Stimulated activated naive B cell treated with anti-CD40 and anti-IgM and Interleukin-4, amounts not matched to agents 10 μg/mL and 1 μg/mL and 100 μg/mL, for 72 hours (primary cell): ENCODE measurements at regions not wholly inside any gene's neighbourhood (a gene's known extent, or its start where the extent isn't known, plus 50 kb on each side); places are given as distances from the start of the nearest gene placed in this dataset.
"Not testable (repeated sequence)": the region's sequence is repeated elsewhere in the genome, so short reads cannot be mapped to it uniquely, and the experiment has no call there.

Experiments used
- ATAC-seq, 2 donors: fragments of 150-1000 bp; cut with Tn5 transposase; replicated peaks; 2 replicates each; pipeline ENCODE4 v1.10.0; 2021; ENCODE audit warnings: moderate library complexity in 1 of 2
- DNase-seq: peaks from one replicate; pipeline ENCODE4 v3.0.0; 2021
- H3K27ac Mint-ChIP-seq: one replicate; pipeline ENCODE4 v1.8.0; 2022; ENCODE audit warnings: mild to moderate bottlenecking, mixed read lengths
- H3K27me3 Mint-ChIP-seq, 2 donors: one replicate each; pipeline ENCODE4 v1.8.0; 2022; ENCODE audit warnings: mixed read lengths in 2 of 2
- H3K36me3 Mint-ChIP-seq, 2 donors: one replicate each; pipeline ENCODE4 v1.8.0; 2022; ENCODE audit warnings: mixed read lengths in 2 of 2, mild to moderate bottlenecking in 1 of 2
- H3K4me1 Mint-ChIP-seq, 2 donors: one replicate each; pipeline ENCODE4 v1.8.0; 2022; ENCODE audit warnings: mixed read lengths in 2 of 2, mild to moderate bottlenecking in 1 of 2
- H3K4me3 Mint-ChIP-seq, 2 donors: one replicate each; pipeline ENCODE4 v1.8.0; 2022; ENCODE audit warnings: mild to moderate bottlenecking in 2 of 2, mixed read lengths in 2 of 2, moderate library complexity in 1 of 2
- H3K9me3 Mint-ChIP-seq, 2 donors: one replicate each; pipeline ENCODE4 v1.8.0; 2022; ENCODE audit warnings: mixed read lengths in 2 of 2, mild to moderate bottlenecking in 1 of 2

DNA sequence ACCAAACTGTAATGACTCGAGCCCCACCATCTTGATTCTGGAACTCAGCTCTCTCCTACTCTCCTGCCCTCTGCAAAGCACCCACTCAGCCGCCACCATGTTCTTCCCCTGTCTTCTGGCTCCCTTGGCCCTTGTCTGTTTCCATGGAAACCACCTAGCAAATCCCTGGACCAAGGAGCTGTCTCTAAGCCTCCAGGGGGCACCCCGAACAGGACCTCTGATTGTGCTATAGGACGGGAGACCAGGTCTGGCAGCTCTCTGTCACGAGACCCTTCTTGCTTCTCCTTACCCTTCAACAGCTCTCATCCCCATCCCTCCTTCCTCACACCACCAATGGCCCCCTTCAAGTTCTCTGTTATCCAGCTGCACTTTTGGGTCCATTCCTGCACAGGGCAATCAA is 277.7 kb upstream of the ZNF507 start:
- Mint-ChIP-seq H3K27ac (no peak overlapping the region), H3K4me1 (no peaks in the 10 kb centered on the region), H3K36me3 (no peaks in the 10 kb centered on the region), H3K9me3 (peaks cover 0 to 2% of the 10 kb centered on the region in 2 donors), H3K4me3 (no peak overlapping the region), H3K27me3 (no peaks in the 10 kb centered on the region)
- no peak for ATAC-seq
- DNase-seq: no peak

DNA sequence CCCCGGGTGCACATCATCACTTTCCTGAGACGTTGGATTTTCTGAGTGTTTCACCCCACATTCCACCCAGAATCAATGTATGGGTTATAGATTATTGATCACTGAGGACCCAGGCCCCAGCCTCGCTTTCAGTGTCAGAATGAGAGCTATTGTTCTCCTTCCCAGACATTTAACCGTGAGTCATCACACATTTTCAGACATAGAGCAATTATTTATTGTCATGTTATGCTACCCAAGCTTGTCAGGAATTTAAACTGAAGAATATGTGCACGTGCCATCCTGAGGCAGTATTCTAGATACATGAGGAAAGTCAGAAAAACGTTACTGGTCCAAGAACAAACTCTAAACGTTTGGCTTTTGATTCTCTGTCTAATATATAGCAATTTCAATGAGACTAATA is 276.6 kb upstream of the ZNF507 start:
- Mint-ChIP-seq H3K27me3 (no peaks in the 10 kb centered on the region), H3K27ac (no peak overlapping the region), H3K36me3 (no peaks in the 10 kb centered on the region), H3K4me3 (no peak overlapping the region), H3K9me3 (peaks cover 0 to 2% of the 10 kb centered on the region in 2 donors), H3K4me1 (no peaks in the 10 kb centered on the region)
- ATAC-seq (no peak), DNase-seq (no peak)

DNA sequence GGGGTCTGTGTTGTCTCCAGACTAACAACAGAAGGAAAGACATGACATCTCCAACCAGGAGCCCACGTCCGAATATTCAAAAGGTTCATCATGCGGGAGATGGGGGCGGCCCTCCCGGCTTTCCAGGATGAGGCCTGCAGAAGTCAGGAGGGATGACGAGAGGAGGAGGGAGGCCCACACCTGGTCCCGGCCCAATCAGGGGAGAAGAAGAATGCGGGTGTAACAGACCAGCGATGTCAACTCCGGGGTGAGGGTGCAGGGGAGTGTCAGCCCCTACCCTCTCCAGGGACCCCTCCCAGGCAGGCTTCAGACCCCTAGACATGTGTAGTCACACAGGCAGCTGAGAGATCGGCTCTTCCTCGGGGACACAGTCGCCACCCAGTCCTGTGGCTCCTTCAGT is 275.3 kb upstream of the ZNF507 start:
- Mint-ChIP-seq H3K27me3 (no peaks in the 10 kb centered on the region), H3K4me3 (no peak overlapping the region), H3K9me3 (no peaks in the 10 kb centered on the region), H3K36me3 (no peaks in the 10 kb centered on the region), H3K4me1 (no peaks in the 10 kb centered on the region), H3K27ac (no peak overlapping the region)
- no peak for DNase-seq
- ATAC-seq: no peak

DNA sequence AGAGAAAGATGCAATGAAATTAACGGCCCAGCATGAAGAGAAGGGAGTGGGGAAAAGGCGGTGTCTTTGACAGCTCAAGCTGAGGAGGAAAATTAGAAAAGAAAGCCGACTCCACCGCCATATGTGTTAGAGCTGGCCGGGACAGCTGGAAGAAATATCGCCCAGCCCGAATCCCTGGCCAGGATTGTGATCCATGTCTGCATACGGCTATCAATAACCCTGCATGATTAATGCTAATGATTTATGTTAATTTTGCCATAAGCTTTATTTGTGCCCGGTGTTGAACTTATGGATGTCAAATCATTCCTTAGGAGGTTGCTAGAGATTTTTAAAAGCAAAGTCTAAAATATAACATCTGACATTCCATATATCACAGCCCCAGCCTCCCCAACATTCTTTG is 263.4 kb upstream of the ZNF507 start:
- Mint-ChIP-seq H3K4me3 (no peak overlapping the region), H3K4me1 (no peaks in the 10 kb centered on the region), H3K27me3 (no peaks in the 10 kb centered on the region), H3K9me3 (peaks cover 3 to 6% of the 10 kb centered on the region in 2 donors), H3K27ac (no peak overlapping the region), H3K36me3 (no peaks in the 10 kb centered on the region)
- DNase-seq (no peak), ATAC-seq (no peak)

DNA sequence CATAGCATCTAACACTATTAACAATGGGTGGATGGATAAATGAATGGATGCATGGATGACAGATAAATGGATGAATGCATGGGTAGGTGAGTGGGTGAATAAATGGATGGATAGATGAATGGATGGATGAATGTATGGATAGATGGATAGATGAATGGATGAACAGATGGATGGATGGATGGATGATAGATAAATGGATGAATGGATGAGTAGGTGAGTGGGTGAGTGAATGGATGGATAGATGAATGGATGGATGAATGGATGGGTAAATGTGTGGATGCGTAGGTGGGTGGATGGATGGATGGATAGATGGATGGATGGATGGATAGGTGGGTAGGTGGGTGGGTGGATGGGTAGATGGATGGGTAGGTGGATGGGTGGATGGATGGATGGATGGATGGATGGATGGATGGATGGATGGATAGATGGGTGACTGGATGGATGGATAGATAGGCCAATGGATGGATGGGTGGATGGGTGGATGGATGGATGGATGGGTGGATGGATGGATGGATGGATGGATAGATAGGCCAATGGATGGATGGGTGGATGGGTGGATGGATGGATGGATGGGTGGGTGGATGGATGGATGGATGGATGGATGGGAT is 260.6 kb upstream of the ZNF507 start:
- not testable (repeated sequence) for ATAC-seq

DNA sequence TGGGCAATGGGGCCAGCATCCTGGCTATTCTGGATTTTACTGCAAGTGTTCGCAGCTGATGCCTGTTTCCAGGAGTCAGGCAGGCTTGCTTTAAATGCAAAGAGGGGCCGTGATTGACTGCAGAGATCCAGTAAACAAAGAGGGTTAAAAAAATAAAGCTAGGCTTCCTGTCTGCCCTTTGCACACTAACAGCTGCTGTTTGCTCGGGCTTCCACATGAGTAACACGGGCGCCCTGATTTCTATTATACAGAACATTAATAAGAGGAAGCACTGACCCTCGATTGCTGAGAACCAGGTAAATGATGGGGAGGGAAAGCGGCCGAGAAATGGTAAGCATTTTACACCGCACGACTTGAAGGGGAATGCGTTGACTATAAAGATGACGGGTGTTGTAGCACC is 254.2 kb upstream of the ZNF507 start:
- H3K36me3 Mint-ChIP-seq: no peaks in the 10 kb centered on the region
- H3K9me3 Mint-ChIP-seq: peaks cover 4 to 6% of the 10 kb centered on the region in 2 donors
- H3K4me1 Mint-ChIP-seq: no peaks in the 10 kb centered on the region
- no peak overlapping the region for H3K27ac Mint-ChIP-seq
- no peak for DNase-seq
- no peaks in the 10 kb centered on the region for H3K27me3 Mint-ChIP-seq
- no peak for ATAC-seq
- no peak overlapping the region for H3K4me3 Mint-ChIP-seq

More for the DNA sequence above, 260.6 kb upstream of the ZNF507 start:
- not testable (repeated sequence) for H3K4me1 Mint-ChIP-seq, H3K9me3 Mint-ChIP-seq, DNase-seq, H3K27ac Mint-ChIP-seq, H3K36me3 Mint-ChIP-seq, H3K4me3 Mint-ChIP-seq, H3K27me3 Mint-ChIP-seq

DNA sequence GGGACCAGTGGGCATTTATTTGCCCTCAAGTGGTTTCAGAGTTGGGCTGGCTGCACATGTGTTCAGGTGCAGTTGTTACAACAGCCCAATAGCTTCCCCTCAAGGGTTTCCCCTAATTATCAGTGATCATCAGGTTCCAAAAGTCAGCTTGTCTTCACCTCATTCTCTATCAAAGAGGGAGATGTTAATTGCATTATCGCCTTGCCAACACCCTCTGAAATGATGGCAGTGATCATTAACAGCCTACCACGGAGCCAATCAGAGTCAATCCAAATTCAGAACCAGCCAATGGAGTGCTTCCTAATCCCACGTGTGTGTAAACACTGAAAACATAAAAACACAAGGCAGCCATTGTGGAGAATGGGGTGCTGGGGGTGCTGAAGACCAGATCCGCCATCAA is 248.4 kb upstream of the ZNF507 start:
- H3K9me3 Mint-ChIP-seq: peaks cover 10 to 14% of the 10 kb centered on the region in 2 donors
- no peak overlapping the region for H3K27ac Mint-ChIP-seq
- DNase-seq (no peak), ATAC-seq (no peak)
- H3K27me3 Mint-ChIP-seq: no peaks in the 10 kb centered on the region
- H3K4me3 Mint-ChIP-seq: no peak overlapping the region
- H3K4me1 Mint-ChIP-seq: no peaks in the 10 kb centered on the region
- H3K36me3 Mint-ChIP-seq: no peaks in the 10 kb centered on the region

DNA sequence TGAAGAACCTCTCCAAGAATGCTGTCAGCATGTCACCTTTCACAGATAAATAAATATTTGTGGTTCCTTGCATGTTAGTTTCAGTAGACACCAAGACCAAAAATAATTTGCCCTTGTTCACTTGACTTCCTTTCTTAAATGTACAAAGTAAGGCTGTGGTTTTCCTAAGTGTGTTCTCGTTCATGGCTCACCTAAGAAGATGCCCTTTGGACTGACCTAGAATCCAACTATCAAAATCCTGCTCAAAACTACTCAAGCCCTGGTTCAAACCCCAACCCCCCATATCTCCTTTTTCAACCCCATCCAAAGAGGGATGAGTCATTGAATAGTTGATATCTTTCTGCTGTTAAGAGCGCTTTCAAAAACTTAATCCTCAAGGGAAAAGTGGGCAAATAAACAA is 247.8 kb upstream of the ZNF507 start:
- no peak overlapping the region for H3K27ac Mint-ChIP-seq
- peaks cover 10 to 14% of the 10 kb centered on the region in 2 donors for H3K9me3 Mint-ChIP-seq
- H3K4me1 Mint-ChIP-seq: no peaks in the 10 kb centered on the region
- no peaks in the 10 kb centered on the region for H3K36me3 Mint-ChIP-seq
- ATAC-seq: no peak
- no peak for DNase-seq
- no peak overlapping the region for H3K4me3 Mint-ChIP-seq
- H3K27me3 Mint-ChIP-seq: peaks cover 0 to 1% of the 10 kb centered on the region in 2 donors

DNA sequence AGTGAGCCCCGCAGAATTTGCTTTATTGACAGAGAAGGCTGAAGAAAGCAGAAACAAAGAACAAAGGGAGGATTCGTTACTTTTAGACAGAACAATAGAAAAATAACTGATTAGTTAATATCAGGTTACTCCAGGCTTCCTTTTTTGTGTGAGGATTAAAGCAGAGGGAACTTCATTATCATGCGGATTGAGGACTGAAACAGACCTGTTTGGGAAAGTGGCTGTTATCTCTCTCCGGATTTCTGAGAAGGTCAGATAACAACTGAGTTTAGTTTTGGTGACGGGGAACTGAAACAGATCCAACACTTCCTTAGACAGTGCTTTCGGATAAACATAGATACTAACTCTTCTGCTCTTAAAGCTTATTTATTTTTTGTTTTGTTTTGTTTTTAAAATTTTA is 246.4 kb upstream of the ZNF507 start:
- Mint-ChIP-seq H3K9me3 (peaks cover 9 to 10% of the 10 kb centered on the region in 2 donors), H3K27me3 (peaks cover 4 to 10% of the 10 kb centered on the region in 2 donors), H3K36me3 (no peaks in the 10 kb centered on the region), H3K27ac (no peak overlapping the region), H3K4me3 (no peak overlapping the region), H3K4me1 (no peaks in the 10 kb centered on the region)
- no peak for ATAC-seq
- DNase-seq: no peak

DNA sequence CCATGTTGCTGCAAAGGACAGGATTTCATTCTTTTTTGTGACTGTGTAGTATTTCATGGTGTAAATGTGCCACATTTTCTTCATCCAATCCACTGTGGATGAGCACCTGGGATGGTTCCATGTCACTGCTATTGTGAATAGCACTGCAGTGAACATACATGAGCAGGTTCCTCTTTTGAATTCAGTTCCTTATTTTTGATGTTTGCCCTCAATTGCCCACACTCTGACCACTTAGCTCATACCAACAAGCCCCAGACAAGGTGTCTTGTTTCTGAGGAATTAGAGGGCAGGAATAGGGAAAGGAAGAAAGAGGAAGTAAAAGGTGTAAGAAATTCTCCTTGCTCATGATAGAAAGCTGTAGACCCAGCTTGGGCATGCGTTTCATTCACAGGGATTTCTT is 244.2 kb upstream of the ZNF507 start:
- ATAC-seq: no peak
- H3K4me3 Mint-ChIP-seq: no peak overlapping the region
- no peaks in the 10 kb centered on the region for H3K36me3 Mint-ChIP-seq
- peaks cover 9% of the 10 kb centered on the region in 2 donors for H3K9me3 Mint-ChIP-seq
- H3K27ac Mint-ChIP-seq: no peak overlapping the region
- peaks cover 12 to 29% of the 10 kb centered on the region in 2 donors for H3K27me3 Mint-ChIP-seq
- DNase-seq: no peak
- no peaks in the 10 kb centered on the region for H3K4me1 Mint-ChIP-seq

DNA sequence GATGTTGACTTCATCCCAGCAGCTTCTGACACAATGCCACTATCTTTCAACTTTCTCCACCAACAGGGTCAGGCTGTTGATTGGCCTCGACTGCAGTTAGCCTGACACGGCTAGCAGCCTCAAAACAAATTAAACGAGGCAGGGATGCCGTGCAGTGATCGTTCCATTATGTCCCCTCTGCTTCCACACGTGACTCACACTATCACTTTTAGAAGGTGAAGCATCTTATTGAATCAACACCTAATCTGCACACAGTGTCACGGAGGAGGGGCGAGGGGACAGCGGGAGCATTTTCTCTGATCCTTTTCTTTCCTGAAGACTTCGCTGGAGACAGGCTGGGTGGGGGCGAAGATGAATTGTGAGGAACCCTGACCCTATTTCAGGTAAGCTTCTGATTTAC is 241.9 kb upstream of the ZNF507 start:
- peaks cover 0 to 3% of the 10 kb centered on the region in 2 donors for H3K36me3 Mint-ChIP-seq
- H3K27me3 Mint-ChIP-seq: peaks cover 12 to 29% of the 10 kb centered on the region in 2 donors
- H3K4me3 Mint-ChIP-seq: no peak overlapping the region
- DNase-seq: no peak
- H3K9me3 Mint-ChIP-seq: peaks cover 11 to 12% of the 10 kb centered on the region in 2 donors
- no peak for ATAC-seq
- no peak overlapping the region for H3K27ac Mint-ChIP-seq
- no peaks in the 10 kb centered on the region for H3K4me1 Mint-ChIP-seq

DNA sequence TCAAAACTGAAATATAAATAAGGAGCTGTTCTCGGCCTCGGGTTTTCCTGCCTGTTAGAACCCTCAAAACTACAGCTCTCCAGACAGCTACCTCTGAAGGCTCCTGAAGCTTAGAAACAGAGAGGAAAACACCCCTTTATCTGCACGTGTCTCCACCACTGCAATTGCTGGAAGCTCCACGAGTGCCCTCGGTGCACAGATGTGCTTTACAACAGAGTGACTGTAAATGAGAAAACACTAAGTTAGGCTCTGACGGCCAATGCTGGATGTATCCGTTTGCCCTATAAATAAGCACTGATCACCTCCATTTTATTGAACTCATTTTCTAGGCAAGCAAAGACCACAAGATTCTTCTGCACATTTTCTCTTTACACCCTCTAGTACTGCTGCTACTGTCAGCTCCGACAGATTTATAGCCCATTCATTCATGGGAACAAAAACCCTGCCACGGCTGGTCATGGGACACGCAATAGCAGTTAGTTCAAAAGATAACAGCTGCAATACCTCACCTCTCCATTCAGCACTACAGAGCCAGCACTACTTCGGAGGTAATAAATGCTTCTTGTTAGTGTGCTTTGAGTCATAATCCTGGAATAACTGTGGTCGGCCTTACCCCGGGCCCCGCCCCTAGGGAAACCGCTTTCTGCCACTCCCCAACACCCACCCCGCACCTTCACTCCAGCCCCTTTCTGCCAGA is 241.1 kb upstream of the ZNF507 start:
- Mint-ChIP-seq H3K4me3 (no peak overlapping the region), H3K4me1 (no peaks in the 10 kb centered on the region), H3K36me3 (peaks cover 0 to 3% of the 10 kb centered on the region in 2 donors), H3K27ac (no peak overlapping the region), H3K27me3 (peaks cover 12 to 29% of the 10 kb centered on the region in 2 donors), H3K9me3 (peaks cover 8 to 11% of the 10 kb centered on the region in 2 donors)
- DNase-seq (no peak), ATAC-seq (no peak)

DNA sequence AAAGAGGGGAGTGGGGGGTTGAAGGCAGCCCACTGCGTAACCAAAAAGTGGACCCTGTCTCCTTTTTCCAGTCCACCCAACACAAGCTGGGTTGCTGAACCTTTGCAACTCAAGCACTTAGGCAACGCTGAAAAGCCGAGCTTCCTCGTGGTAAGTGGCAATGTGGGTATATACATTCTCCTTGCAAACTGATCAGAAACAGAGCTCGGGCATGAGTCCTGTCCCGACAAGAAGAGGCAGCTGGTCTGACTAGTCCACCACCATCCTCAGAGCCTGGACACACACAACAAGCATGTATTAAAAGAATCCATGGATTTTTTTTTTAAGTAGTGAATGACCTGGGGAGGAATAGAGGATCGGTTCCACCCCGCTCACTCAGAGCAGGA is 240.6 kb upstream of the ZNF507 start:
- H3K27ac Mint-ChIP-seq: no peak overlapping the region
- no peaks in the 10 kb centered on the region for H3K4me1 Mint-ChIP-seq
- no peak for ATAC-seq

DNA sequence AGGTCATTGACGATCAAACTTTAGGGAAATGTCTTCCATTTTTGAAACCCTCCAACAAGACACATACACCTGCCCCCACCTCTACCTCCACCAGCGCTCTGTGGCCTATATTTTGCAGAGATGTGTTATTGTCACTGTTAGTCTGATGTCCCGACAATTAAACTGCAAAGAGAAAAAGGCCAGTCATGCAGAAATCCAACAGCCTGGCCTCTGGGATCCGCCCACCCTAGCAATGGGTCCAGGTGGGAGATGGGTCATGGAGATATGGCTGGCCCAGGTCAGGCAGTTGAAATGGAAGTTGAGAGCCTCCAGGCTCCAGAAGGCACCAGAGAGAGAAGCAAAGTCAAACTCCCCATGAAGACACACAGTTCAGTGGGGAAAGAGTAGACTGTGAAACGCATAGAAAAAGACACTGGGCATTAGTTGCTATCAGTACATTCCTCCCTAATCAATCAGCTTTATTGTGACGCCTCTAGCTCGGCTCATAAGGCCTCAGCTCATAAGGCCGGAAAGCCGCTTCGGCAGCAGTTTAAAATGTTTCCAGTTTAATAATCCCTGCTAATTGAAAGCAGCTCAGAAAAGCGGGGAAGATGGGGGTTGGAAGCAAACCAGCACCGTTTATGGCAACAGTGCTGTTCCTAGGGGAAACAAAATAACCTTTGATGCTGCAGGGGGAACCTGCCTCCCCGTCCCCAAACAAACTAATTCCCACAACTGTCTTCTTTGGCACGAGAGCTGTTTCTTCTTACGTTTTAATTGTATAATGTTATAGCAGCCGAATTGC is 239.7 kb upstream of the ZNF507 start:
- no peak overlapping the region for H3K4me3 Mint-ChIP-seq
- H3K27ac Mint-ChIP-seq: no peak overlapping the region
- DNase-seq (no peak), ATAC-seq (no peak)
- H3K4me1 Mint-ChIP-seq: no peaks in the 10 kb centered on the region
- H3K9me3 Mint-ChIP-seq: peaks cover 5 to 6% of the 10 kb centered on the region in 2 donors
- peaks cover 0 to 3% of the 10 kb centered on the region in 2 donors for H3K36me3 Mint-ChIP-seq
- peaks cover 12 to 29% of the 10 kb centered on the region in 2 donors for H3K27me3 Mint-ChIP-seq

More for the DNA sequence above, 240.6 kb upstream of the ZNF507 start:
- Mint-ChIP-seq H3K4me3 (no peak overlapping the region), H3K36me3 (peaks cover 0 to 3% of the 10 kb centered on the region in 2 donors), H3K9me3 (peaks cover 6 to 8% of the 10 kb centered on the region in 2 donors), H3K27me3 (peaks cover 12 to 29% of the 10 kb centered on the region in 2 donors)
- DNase-seq: no peak

DNA sequence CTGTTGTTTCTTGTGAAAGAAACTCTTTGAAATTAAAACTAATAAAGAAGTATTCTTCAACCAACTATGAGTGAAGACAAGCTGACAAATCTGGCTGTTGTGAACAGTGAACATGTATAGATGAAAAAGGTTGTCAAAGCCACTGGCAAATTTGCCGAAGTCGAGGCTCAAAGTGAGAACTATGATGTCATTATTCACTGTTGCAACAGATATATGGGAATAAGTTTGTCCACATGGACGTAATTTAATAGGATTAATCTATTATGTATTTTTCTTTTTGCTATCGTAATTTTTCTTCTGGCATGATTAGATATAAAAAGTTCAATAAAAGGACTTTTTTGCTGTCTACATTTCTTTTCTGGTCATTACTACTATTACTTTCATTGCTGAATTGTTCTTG is 223.2 kb upstream of the ZNF507 start:
- DNase-seq (no peak), ATAC-seq (no peak)
- peaks cover 0 to 3% of the 10 kb centered on the region in 2 donors for H3K27me3 Mint-ChIP-seq
- H3K4me3 Mint-ChIP-seq: no peak overlapping the region
- no peaks in the 10 kb centered on the region for H3K36me3 Mint-ChIP-seq
- H3K27ac Mint-ChIP-seq: no peak overlapping the region
- no peaks in the 10 kb centered on the region for H3K4me1 Mint-ChIP-seq
- H3K9me3 Mint-ChIP-seq: peaks cover 8 to 14% of the 10 kb centered on the region in 2 donors
